ENCODE measurements at regions not wholly inside any gene's neighbourhood (a gene's known extent, or its start where the extent isn't known, plus 50 kb on each side); places are given as distances from the start of the nearest gene placed in this dataset.
"Not testable (repeated sequence)": the region's sequence is repeated elsewhere in the genome, so short reads cannot be mapped to it uniquely, and the experiment has no call there.

- Mint-ChIP-seq H3K4me1 (ENCODE audit: low read depth) (no peaks in the 10 kb centered on the region), H3K9me3 (no peaks in the 10 kb centered on the region), H3K27me3 (no peaks in the 10 kb centered on the region), H3K36me3 (ENCODE audit: low read depth) (no peaks in the 10 kb centered on the region), H3K27ac (no peak overlapping the region), H3K4me3 (no peak overlapping the region)
- intact Hi-C loops (cut with micrococcal nuclease) = no loop called here
Measured at GRCh38 chr6:85347812-85348211, 102.1 kb upstream of the NT5E start.

DNA sequence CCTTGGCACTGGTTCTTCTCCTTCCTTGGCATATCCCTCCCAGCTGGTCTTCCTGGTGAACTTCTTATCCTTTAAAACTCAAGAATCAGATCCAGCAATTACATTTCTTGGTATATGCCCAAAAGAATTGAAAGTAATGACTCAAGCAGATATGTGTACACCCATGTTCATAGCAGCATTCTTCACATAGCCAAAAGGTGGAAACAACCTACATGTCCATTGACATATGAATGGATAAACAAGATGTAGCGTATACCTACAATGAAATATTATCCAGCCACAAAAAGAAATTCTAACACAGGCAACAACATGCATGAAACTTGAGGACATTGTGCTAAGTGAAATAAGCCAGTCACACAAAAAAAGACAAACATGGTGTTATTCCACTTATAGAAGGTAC lies 103.7 kb upstream of the NT5E start:
- no peak overlapping the region for H3K27ac Mint-ChIP-seq
- intact Hi-C loops (cut with micrococcal nuclease) = no loop called here
- H3K4me1 Mint-ChIP-seq (ENCODE audit: low read depth) = no peaks in the 10 kb centered on the region
- no peaks in the 10 kb centered on the region for H3K9me3 Mint-ChIP-seq
- no peaks in the 10 kb centered on the region for H3K27me3 Mint-ChIP-seq
- H3K4me3 Mint-ChIP-seq = no peak overlapping the region
- no peaks in the 10 kb centered on the region for H3K36me3 Mint-ChIP-seq (ENCODE audit: low read depth)

DNA sequence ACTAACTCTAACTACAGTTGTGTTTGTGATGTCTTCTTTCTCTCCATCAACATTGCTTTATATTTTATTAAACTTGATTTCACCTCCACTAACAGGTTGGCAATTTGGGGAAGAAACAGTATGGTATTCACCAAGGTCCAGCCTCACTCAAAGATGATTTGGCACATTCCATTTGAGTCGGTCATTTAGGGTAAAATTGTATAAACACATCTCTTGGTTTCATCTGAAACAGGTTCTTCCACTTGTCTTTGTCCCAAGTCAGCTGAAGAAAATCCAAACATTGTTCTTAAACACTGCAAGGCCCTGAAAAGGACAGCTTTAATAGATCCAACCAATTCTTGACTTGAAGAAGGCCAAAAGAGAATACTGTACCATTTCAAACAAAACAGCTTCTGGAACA lies 104.9 kb upstream of the NT5E start:
- Mint-ChIP-seq H3K27ac (no peak overlapping the region), H3K4me1 (ENCODE audit: low read depth) (no peaks in the 10 kb centered on the region), H3K27me3 (no peaks in the 10 kb centered on the region), H3K9me3 (no peaks in the 10 kb centered on the region), H3K4me3 (no peak overlapping the region), H3K36me3 (ENCODE audit: low read depth) (no peaks in the 10 kb centered on the region)
- intact Hi-C loops (cut with micrococcal nuclease) = no loop called here

- Mint-ChIP-seq H3K4me3 (no peak overlapping the region), H3K27me3 (no peaks in the 10 kb centered on the region), H3K27ac (no peak overlapping the region), H3K36me3 (ENCODE audit: low read depth) (no peaks in the 10 kb centered on the region), H3K9me3 (no peaks in the 10 kb centered on the region), H3K4me1 (ENCODE audit: low read depth) (no peaks in the 10 kb centered on the region)
- intact Hi-C loops (cut with micrococcal nuclease) = no loop called here
Measured at GRCh38 chr6:85343428-85343827, 106.5 kb upstream of the NT5E start.

DNA sequence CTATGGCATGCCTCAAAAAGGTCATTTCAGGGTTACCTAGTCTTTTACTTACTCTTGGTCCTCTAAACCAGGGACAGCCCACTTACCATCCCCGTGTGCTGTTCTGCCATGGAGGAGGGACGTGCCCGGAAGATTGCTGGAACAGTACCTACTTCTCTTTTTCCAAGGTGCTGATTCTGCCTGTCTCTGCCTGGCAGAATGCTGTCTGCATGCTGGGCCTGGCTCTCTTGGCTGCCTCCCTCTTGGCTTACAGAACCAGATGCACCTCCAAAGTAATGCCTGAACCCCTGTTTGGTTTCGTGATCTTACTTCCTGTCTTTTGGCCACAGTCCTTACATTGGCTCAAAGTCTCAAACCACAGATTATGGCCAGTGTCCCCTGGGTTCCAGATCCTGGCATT lies 120.7 kb upstream of the NT5E start:
- Mint-ChIP-seq H3K4me1 (ENCODE audit: low read depth) (no peaks in the 10 kb centered on the region), H3K27me3 (no peaks in the 10 kb centered on the region), H3K9me3 (no peaks in the 10 kb centered on the region), H3K36me3 (ENCODE audit: low read depth) (no peaks in the 10 kb centered on the region), H3K27ac (no peak overlapping the region), H3K4me3 (no peak overlapping the region)
- intact Hi-C loops (cut with micrococcal nuclease) = no loop called here

DNA sequence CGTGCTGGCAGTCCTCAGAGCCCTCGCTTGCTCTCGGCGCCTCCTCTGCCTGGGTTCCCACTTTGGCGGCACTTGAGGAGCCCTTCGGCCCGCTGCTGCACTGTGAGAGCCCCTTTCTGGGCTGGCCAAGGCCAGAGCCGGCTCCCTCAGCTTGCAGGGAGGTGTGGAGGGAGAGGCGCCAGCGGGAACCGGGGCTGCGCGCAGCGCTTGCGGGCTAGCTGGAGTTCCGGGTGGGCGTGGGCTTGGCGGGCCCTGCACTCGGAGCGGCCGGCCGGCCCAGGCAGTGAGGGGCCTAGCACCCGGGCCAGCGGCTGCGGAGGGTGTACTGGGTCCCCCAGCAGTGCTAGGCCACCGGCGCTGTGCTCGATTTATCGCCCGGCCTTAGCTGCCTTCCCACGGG lies 124.1 kb upstream of the NT5E start:
- H3K4me1 Mint-ChIP-seq (ENCODE audit: low read depth); H3K27me3 Mint-ChIP-seq; intact Hi-C loops (cut with micrococcal nuclease): not testable (repeated sequence)

DNA sequence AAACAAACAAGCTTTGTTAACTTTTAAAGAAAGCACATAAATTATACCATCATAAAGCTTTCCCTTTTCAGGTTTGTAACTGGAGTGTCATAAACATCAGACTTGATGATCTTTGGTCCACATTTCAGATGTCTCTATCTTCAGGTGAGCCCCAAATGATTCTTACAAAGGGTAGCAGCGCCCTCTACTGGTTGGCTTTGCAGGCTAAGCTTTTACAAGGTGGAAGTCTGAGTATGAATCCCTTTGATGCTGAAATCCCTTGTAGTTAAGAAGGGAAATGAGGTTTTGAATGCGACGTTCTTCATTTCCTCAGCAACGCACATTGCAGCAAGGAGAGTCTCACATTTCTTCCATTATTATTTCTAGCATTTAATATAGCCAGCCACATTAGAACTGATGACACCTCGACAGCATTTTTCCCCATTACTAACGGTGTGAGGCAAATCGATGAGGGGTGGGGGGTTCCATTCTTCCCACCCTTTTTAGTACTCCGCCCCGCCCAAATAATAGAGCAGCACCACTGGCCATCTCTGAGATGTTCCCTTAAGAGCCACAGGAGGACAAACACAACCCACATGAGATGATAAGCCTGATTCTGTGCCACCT lies 126.3 kb upstream of the NT5E start:
- H3K4me3 Mint-ChIP-seq = no peak overlapping the region
- no peak overlapping the region for H3K27ac Mint-ChIP-seq
- intact Hi-C loops (cut with micrococcal nuclease) = no loop called here
- H3K9me3 Mint-ChIP-seq = no peaks in the 10 kb centered on the region
- no peaks in the 10 kb centered on the region for H3K36me3 Mint-ChIP-seq (ENCODE audit: low read depth)
- H3K4me1 Mint-ChIP-seq (ENCODE audit: low read depth) = no peaks in the 10 kb centered on the region
- H3K27me3 Mint-ChIP-seq = no peaks in the 10 kb centered on the region

More for the DNA sequence above, 124.1 kb upstream of the NT5E start:
- not testable (repeated sequence) for H3K36me3 Mint-ChIP-seq (ENCODE audit: low read depth); H3K4me3 Mint-ChIP-seq; H3K27ac Mint-ChIP-seq; H3K9me3 Mint-ChIP-seq

GRCh38 chr6:85322446-85323105 lies 127.3 kb upstream of the NT5E start:
- no peak overlapping the region for H3K27ac Mint-ChIP-seq
- no peaks in the 10 kb centered on the region for H3K36me3 Mint-ChIP-seq (ENCODE audit: low read depth)
- intact Hi-C loops (cut with micrococcal nuclease) = no loop called here
- no peaks in the 10 kb centered on the region for H3K4me1 Mint-ChIP-seq (ENCODE audit: low read depth)
- no peak overlapping the region for H3K4me3 Mint-ChIP-seq
- H3K27me3 Mint-ChIP-seq = no peaks in the 10 kb centered on the region
- peaks cover 8% of the 10 kb centered on the region for H3K9me3 Mint-ChIP-seq

GRCh38 chr6:85321906-85322305 lies 128.0 kb upstream of the NT5E start:
- intact Hi-C loops (cut with micrococcal nuclease) = no loop called here
- H3K4me1 Mint-ChIP-seq (ENCODE audit: low read depth) = no peaks in the 10 kb centered on the region
- H3K27ac Mint-ChIP-seq = no peak overlapping the region

DNA sequence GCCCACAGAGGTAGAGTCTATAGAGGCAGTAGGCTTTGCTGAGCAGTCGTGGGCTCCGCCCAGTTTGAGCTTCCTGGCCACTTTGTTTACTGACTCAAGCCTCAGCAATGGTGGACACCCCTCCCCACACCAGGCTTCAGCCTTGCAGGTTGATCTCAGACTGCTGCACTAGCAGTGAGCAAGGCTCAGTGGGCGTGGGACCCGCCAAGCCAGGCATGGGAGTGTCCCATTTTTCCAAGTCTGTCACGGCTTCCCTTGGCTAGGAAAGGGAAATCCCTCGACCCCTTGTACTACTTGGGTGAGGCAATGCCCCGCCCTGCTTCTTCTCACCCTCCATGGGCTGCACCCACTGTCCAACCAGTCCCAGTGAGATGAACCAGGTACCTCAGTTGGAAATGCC lies 135.3 kb upstream of the NT5E start:
- Mint-ChIP-seq H3K27ac (no peak overlapping the region), H3K27me3 (no peaks in the 10 kb centered on the region), H3K4me3 (no peak overlapping the region), H3K9me3 (peaks cover 13% of the 10 kb centered on the region), H3K4me1 (ENCODE audit: low read depth) (no peaks in the 10 kb centered on the region), H3K36me3 (ENCODE audit: low read depth) (no peaks in the 10 kb centered on the region)
- intact Hi-C loops (cut with micrococcal nuclease) = no loop called here

More at GRCh38 chr6:85321906-85322305, 128.0 kb upstream of the NT5E start:
- H3K4me3 Mint-ChIP-seq = no peak overlapping the region
- no peaks in the 10 kb centered on the region for H3K36me3 Mint-ChIP-seq (ENCODE audit: low read depth)
- H3K9me3 Mint-ChIP-seq = peaks cover 13% of the 10 kb centered on the region
- H3K27me3 Mint-ChIP-seq = no peaks in the 10 kb centered on the region

- H3K9me3 Mint-ChIP-seq = no peaks in the 10 kb centered on the region
- intact Hi-C loops (cut with micrococcal nuclease) = no loop called here
Measured at GRCh38 chr6:85300581-85300980, 149.3 kb upstream of the NT5E start.

GRCh38 chr6:85298553-85298952 lies 151.3 kb upstream of the NT5E start:
- no peaks in the 10 kb centered on the region for H3K4me1 Mint-ChIP-seq (ENCODE audit: low read depth)
- H3K4me3 Mint-ChIP-seq = no peak overlapping the region
- H3K27me3 Mint-ChIP-seq = no peaks in the 10 kb centered on the region
- H3K9me3 Mint-ChIP-seq = no peaks in the 10 kb centered on the region
- no peak overlapping the region for H3K27ac Mint-ChIP-seq
- intact Hi-C loops (cut with micrococcal nuclease) = no loop called here
- H3K36me3 Mint-ChIP-seq (ENCODE audit: low read depth) = no peaks in the 10 kb centered on the region

More at GRCh38 chr6:85300581-85300980, 149.3 kb upstream of the NT5E start:
- no peak overlapping the region for H3K4me3 Mint-ChIP-seq
- H3K27me3 Mint-ChIP-seq = no peaks in the 10 kb centered on the region
- no peak overlapping the region for H3K27ac Mint-ChIP-seq
- no peaks in the 10 kb centered on the region for H3K4me1 Mint-ChIP-seq (ENCODE audit: low read depth)
- H3K36me3 Mint-ChIP-seq (ENCODE audit: low read depth) = no peaks in the 10 kb centered on the region

DNA sequence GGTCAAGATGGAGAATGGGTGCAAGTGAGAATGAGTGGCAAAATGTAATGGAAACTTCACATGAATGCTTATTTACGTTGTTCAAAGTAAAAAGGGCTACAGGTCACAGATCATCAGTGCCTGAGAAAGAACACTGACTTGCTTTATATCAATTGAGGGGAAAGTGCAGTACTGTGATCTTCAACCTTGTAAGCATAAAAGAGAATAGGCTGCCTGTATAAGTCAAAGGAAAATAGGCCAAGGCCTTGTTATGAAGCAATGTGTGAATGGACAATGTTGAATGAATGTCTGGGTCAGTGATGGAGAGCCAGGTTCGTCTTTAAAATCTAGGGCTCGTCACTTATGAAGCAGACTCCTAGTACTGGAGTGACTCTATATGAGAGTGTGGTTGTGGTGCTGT lies 158.6 kb upstream of the NT5E start:
- H3K4me3 Mint-ChIP-seq = no peak overlapping the region
- H3K4me1 Mint-ChIP-seq (ENCODE audit: low read depth) = no peaks in the 10 kb centered on the region
- no peaks in the 10 kb centered on the region for H3K36me3 Mint-ChIP-seq (ENCODE audit: low read depth)
- no peak overlapping the region for H3K27ac Mint-ChIP-seq
- H3K27me3 Mint-ChIP-seq = no peaks in the 10 kb centered on the region
- intact Hi-C loops (cut with micrococcal nuclease) = no loop called here
- H3K9me3 Mint-ChIP-seq = peaks cover 31% of the 10 kb centered on the region

DNA sequence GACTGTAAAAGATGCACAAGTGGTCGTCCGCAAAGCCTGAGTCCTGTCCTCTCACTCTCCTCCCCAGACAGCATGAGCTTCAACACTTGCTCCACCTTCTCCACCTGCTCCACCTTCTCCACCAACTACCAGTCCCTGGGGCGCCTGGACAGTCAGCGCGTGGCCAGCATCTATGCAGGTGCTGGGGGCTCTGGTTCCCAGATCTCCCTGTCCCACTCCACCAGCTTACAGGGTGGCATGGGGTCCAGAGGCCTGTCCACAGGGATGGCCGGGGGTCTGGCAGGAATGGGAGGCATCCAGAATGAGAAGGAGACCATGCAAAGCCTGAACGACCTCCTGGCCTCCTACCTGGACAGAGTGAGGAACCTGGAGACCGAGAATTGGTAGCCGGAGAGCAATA lies 162.2 kb upstream of the NT5E start:
- no peak overlapping the region for H3K4me3 Mint-ChIP-seq
- H3K27me3 Mint-ChIP-seq = no peaks in the 10 kb centered on the region
- H3K36me3 Mint-ChIP-seq (ENCODE audit: low read depth) = no peaks in the 10 kb centered on the region
- H3K9me3 Mint-ChIP-seq = peaks cover 46% of the 10 kb centered on the region
- H3K4me1 Mint-ChIP-seq (ENCODE audit: low read depth) = no peaks in the 10 kb centered on the region
- intact Hi-C loops (cut with micrococcal nuclease) = no loop called here
- H3K27ac Mint-ChIP-seq = no peak overlapping the region

GRCh38 chr6:85287158-85287557 lies 162.7 kb upstream of the NT5E start:
- H3K27me3 Mint-ChIP-seq = no peaks in the 10 kb centered on the region
- no peak overlapping the region for H3K27ac Mint-ChIP-seq
- H3K36me3 Mint-ChIP-seq (ENCODE audit: low read depth) = no peaks in the 10 kb centered on the region
- intact Hi-C loops (cut with micrococcal nuclease) = no loop called here
- H3K4me3 Mint-ChIP-seq = no peak overlapping the region
- H3K9me3 Mint-ChIP-seq = peaks cover 49% of the 10 kb centered on the region
- H3K4me1 Mint-ChIP-seq (ENCODE audit: low read depth) = no peaks in the 10 kb centered on the region

All from dendritic cell treated with granulocyte-macrophage colony-stimulating factor and Interleukin-4, amounts not matched to agents 40 ng/mL and 50 ng/mL, for 4 days (primary cell).